GM18505 (cell line): ENCODE measurements at regions not wholly inside any gene's neighbourhood (a gene's known extent, or its start where the extent isn't known, plus 50 kb on each side); places are given as distances from the start of the nearest gene placed in this dataset.

Experiments used
- ATAC-seq: cut with Tn5 transposase; IDR thresholded peaks from one replicate; pipeline ENCODE4 v1.9.1; 2021; ENCODE audit not compliant: unreplicated experiment
- POLR2A ChIP-seq: IDR thresholded peaks from 4 replicates; pipeline ENCODE4 v1.6.1; 2011; ENCODE audit warnings: borderline replicate concordance; ENCODE audit not compliant: insufficient read depth, insufficient read length; ENCODE audit errors: extremely low read depth

DNA sequence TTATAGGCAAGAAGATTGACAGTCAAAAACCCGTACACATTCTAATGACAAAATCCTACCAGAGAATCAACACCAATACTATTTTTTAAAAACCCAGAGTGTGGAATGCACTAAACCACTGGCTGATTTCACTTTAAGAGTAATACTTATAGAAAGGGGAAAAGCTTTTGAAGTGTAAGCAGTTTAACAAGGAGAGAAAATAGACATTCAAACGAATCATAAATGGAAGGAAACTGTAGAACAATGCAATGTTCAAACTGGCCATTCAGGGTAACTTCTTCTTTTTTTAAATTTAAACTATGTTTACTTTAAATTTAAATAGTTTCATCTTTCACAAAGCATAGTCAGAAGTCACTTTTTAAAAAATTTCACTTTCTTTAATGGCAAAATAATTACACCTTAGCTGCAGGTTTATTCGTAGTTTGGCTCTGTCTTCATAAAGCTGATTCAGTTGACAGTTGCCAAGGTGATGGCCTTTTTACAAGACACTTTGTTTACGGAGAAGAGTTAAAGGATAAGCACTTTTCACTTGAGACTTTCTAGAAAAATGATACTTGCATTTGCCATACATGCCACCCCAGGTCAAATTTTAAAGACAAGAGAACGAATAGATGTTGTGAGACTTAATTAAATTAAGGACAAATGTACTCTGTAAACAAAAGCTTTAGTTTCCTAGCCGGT is 82.4 kb upstream of the KLF3 start:
- ATAC-seq, result no peak
- no peak for TF ChIP-seq POLR2A

DNA sequence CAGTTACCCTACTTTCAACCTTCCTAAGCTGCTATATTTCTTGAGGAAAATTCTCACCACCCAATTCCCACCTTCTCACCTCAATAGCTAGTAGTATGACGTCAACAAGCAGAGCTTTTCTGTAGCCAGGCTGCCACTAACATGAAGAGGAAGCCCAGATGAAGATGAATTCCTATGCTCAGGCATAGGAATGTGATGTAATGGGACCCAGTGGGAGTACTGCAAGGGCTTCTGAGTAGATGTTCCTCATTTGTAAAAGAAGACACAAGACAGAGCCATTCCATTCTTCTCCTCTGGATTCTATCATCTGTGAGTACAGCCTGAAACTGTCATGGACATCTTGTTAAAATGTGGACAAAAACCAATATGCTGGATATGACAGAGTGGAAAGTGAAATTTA is 81.6 kb upstream of the KLF3 start:
- ATAC-seq, result no peak

DNA sequence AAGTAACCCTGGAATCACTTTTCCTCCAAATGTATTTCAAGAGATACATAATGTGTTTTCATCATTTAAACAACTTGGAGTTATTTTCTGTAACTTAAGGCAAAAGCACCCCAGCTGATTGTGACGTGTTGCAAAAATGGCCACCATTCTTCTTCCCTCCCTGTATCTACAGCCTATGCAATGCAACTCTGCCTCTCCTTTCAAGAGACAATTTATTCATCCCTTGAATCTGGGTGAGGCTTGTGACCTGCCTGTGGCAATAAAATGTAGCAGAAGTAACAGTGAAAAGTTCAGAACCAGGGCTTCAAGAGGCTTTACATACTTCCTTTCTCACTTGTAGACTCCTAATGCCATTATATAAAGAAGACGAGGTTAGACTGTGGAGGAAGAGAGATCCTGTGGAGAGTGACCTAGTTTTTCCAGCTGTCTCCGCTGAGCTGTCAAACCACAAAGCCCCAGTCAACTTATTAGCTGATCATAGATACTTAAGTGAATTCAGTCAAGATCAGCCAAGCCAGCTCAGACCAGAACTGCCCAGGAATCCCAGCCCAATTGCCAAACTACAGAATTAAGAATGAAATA is 81.0 kb upstream of the KLF3 start:
- TF ChIP-seq POLR2A, result no peak
- ATAC-seq, result no peak

More for the DNA sequence above, 81.6 kb upstream of the KLF3 start:
- no peak for TF ChIP-seq POLR2A

DNA sequence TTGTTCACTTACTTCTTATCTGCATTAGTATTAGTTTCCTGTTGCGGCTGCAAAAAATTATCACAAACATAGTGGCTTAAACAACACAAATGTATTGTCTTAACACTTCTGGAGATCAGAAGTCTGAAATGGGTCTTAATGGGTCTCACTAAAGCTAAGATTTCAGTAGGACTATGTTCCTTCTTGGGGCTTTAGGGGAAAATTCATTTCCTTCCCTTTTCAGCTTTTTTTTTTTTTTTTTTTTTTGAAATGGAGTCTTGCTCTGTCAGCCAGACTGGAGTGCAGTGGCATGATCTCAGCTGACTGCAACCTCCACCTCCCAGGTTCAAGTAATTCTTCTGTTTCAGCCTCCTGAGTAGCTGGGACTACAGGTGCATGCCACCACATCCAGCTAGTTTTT is 78.1 kb upstream of the KLF3 start:
- TF ChIP-seq POLR2A, result no peak
- no peak for ATAC-seq

DNA sequence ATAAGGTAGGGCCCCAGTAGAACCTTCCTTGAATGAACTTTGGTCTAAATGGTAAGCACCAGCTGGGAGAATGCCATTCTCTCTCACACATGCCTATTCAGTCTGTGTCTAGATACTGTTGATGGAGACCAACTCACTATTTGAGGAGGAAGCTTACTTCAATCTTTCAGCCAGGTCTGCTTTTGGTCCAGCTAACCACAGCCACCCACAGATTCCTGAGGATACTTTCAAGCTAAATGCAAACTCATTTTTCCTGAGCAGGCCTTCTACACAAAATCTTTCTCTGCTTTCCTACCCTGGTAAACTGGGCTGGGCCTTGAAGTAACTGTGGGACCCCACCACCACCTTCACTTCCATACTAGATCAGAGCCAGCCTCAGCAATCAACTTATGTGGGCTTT is 76.9 kb upstream of the KLF3 start:
- no peak for ATAC-seq
- TF ChIP-seq POLR2A, result no peak

DNA sequence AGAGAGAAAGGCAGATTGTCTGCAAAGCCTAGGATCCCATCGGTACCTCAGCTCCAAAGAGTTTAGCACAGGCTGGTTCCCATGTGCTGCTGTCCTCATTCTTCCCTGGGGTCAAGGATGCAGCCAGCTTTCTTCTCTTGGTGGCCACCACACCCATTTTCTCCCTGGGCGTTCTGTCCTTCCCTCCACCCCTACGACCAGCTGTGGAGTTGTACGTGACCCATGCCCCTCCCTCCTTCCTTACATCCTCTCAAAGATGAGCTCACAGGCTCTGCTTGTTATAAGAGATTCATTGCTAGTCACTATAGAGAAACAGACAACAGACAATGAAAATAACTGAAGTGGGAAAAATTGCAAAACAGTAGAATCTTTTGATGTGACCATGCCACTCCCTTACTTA is 74.0 kb upstream of the KLF3 start:
- TF ChIP-seq POLR2A, result no peak
- ATAC-seq, result no peak

DNA sequence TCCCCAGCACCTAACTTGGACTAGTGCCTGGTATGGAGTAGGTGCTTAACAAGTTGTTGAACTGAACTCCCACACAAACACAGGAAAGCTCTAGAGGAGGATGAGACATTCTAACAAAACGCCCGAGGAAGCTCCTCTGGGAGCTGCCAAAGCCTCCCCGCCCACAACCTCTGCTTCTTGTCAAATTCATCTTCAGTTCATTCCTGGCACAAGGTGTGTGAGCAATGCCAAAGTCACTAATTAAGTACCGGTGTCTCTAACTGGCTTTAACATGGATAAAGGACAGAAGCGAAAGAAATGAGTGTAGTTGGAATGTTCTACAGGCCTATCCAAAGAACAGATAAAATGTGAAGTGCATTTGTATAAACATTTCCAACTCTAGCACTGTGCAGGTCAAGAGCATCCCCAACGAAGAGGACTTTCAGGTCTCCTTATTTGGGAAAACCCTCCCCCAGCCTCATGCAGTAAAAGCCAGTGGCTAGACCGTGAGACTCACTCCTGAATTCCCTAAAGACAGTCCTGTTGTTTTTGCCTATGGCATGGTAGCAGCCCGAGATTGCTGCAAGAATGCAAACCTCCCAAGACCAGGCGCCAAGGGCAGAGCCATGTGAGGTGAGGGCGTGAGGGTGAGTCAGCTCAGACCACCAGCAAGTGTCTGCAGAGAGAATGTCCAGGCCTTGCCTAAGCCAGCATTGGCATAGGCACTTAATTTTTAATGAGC is 72.2 kb upstream of the KLF3 start:
- no peak for TF ChIP-seq POLR2A
- no peak for ATAC-seq

DNA sequence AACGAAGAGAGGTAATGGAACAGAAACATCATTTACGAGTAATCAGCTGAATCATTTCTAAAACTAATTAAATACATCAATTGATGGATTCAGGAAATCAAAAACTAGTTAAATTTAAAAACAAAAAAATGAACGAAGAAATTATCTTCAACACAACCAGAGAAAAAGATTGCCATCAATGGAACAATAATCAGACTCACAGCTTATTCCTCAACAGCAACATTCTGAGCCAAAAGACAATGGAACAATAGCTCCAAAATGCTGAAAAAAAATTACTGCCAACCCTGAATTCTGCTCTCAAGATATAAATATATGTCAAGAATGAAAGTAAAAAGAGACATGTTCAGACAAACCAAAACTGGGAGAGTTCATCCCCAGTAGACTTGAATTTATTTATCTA is 65.5 kb upstream of the KLF3 start:
- no peak for TF ChIP-seq POLR2A
- no peak for ATAC-seq

DNA sequence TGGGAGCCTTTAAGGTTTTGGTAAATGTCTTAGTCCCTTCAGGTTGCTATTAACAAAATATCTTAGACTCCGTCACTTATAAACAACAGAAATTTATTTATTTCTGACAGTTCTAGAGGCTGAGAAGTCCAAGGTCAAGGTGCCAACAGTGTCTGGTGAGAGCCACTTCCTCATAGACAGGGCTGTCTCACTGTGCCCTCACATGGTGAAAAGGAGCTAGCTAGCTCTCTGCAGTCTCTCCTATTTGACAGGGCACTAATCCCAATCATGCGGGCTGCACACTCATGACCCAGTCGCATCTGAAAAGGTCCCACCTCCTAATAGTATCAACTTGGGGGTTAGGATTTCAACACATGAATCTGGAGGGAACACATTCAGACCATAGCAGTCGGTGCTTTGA is 63.4 kb upstream of the KLF3 start:
- TF ChIP-seq POLR2A, result no peak

DNA sequence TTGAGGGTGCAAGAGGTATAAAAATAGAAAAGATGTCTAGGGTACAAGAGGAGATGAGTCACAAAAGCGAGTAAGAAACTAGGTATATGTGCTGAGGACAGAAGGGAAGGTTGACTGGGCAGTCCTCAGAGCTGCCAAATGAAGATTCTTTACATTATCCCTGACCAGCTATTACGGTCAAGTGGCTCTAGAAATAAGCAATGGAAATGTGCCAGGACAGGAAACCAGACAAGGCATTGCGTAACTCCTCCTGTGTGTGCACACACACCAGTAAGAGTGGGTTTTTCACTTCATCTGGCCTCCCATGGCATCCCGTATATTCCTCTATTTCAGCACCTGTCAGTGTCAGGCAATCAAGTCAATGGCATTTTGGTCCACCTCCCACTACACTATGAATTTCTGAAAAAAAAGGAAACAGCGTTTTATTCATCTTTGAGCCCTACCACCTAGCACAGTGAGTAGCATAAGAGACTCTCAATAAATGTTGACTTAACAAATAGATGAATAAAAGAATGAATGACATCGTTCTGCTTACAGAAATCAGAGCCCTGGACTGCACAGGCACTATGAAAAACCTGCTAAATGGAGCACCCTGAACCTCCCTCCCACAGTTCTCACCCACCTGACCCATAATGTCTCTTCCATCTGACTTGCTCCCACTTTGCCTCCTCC is 62.6 kb upstream of the KLF3 start:
- no peak for TF ChIP-seq POLR2A
- no peak for ATAC-seq

More for the DNA sequence above, 63.4 kb upstream of the KLF3 start:
- no peak for ATAC-seq

DNA sequence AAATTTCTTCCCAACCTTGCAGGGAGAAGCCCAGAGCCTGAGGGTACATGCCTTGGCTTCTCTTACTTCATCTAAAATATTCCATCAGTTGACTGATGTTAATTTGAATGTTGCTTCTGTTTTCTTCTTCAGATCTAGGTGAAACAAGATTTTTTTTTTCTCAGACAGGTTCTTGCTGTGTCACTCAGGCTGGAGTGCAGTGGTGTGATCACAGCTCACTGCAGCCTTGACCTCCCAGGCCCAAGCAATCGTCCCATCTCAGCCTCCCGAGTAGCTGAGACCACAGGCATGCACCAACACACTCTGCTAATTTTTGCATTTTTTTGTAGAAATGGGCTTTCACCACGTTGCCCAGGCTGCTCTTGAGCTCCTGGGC is 62.1 kb upstream of the KLF3 start:
- TF ChIP-seq POLR2A, result no peak
- no peak for ATAC-seq

DNA sequence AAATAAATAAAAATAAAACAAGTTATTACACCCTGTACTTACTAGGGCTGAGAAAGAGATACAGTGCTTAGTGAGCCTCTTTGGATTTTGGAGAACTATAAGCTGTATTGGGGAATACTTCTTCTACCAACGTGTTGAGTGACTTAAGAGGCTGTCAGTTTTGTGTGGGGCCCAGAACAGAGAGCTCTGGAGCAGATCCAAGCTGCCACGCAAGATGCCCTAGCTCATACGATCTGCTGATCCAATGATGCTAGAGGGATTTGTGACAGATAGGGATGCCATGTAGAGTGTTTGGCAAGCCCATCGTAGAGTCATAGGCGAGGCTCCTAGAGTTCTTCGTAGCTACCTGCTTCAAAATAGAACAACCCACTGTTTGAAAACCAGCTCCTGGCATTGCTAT is 60.3 kb upstream of the KLF3 start:
- ATAC-seq, result no peak
- TF ChIP-seq POLR2A, result no peak

DNA sequence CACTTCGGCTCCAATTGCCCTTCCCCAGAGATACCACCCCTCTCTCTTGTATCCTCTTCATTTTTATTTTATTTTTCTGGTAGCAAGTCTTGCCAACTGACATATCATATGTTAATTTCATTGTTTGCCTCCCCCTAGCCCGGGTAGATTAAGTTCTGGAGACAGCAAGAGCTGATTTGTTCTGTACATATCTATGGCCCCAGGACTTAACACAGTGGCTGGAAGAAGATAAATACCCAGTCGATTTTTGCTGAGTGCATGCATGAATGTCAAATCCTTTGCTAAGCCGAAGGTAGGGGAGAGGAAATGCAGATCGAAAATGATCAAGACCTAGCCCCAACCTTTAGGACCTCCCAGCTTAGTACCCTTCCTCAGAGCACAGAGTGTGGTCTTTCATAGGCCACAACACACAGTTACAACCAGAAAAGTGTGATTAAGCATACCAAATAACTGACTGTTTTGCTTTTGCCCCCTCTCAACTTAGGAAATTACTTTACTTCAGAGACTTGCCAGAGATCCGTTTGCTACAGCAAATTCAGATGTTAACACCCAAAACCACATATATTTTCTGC is 58.7 kb upstream of the KLF3 start:
- TF ChIP-seq POLR2A, result no peak
- no peak for ATAC-seq
